HFF-Myc (cell line): ENCODE measurements at regions not wholly inside any gene's neighbourhood (a gene's known extent, or its start where the extent isn't known, plus 50 kb on each side); places are given as distances from the start of the nearest gene placed in this dataset.

Experiments
- DNase-seq: peaks from one replicate; pipeline ENCODE4 v3.0.0-alpha.2; 2011; ENCODE audit warnings: low read depth; ENCODE audit errors: extremely low read depth
- H3K4me3 ChIP-seq: replicated peaks from 2 replicates; pipeline ENCODE4 v1.5.1; 2011; ENCODE audit warnings: low read depth, mild to moderate bottlenecking, control low read depth, low read length
- CTCF ChIP-seq: IDR thresholded peaks from 2 replicates; pipeline ENCODE4 v1.5.1; 2012; ENCODE audit warnings: mild to moderate bottlenecking, low read depth, low read length, control low read depth; ENCODE audit errors: missing control alignments

DNA sequence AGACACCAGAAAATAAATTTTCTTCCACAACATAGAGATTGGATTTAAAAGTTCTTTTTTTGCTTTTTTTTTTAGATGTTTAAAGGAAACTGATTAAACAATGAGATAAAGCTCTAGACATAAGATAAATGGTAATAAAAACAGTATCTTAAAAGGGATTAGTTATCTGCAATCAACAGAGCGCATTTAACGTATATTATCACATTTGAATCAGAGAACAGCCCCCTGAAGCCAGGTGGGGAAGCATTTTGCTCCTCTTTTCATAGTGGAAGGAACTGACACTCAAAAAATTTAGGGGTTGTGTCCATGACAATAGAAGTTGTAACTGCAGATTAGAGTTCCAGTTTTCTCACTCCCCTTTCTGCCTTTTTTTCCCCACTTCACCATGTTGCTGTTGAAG is 367.6 kb downstream of the SPATA31D1 start:
- H3K4me3 ChIP-seq, result no peak overlapping the region
- TF ChIP-seq CTCF, result no peak
- DNase-seq, result no peak

GRCh38 chr9:82356871-82357270 is 368.3 kb downstream of the SPATA31D1 start:
- no peak overlapping the region for H3K4me3 ChIP-seq
- no peak for TF ChIP-seq CTCF
- no peak for DNase-seq

DNA sequence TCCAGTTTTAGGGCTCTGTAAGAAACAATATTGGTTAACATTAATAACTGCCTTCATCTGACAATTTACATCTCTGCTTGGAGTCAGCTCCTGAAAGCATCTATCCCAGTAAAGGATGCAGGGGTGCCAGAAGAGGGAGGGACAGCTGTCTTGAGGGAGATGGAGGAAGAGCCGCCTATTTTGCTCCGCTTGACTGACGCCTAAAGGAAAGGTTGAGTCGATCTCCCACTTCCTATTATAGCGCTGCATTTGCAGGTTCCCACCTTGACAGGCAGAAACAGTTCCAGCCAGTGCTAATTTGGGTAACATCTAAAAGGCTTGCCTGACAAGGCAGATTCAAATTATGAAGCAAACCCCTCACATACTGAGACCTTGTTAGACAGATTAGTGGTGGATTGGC is 374.6 kb downstream of the SPATA31D1 start:
- TF ChIP-seq CTCF, result no peak
- H3K4me3 ChIP-seq, result no peak overlapping the region
- no peak for DNase-seq

DNA sequence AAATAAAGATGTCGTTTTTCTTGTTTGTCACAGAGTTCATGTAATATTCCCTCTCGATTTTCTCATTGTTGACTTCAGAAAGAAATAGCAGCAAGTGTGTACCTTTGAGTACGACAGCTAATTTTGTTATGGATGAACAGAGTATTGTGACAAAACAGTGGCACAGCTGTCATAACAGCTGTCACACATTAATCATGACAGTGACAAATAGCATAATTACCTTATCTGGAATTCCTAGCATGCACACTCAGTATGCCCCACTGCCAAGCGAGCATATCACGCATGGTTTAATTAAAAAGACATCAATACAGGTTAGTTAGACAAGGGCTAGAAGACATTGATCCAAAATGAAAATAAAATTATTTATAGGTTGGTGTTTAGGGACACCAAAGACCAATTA is 375.1 kb downstream of the SPATA31D1 start:
- no peak overlapping the region for H3K4me3 ChIP-seq
- no peak for TF ChIP-seq CTCF
- DNase-seq, result no peak

DNA sequence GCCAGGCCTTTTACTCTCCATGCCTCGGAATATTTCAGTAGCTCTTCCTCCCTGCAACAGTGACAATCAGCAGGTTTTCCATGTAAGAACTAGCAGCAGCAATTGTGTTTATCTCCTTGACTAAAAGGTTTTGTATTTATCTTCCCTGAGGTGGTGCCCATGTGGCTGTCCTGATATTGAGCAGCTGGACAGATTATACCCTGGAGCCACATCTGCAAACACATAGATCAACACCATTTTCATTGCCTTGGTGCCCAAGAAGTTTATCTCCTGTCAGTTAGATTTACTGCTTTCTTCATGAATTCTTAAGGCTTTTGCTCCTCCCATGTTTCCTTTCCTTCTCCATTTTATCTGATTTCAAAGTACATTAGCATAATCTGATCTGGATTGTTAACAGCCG is 378.4 kb downstream of the SPATA31D1 start:
- H3K4me3 ChIP-seq, result no peak overlapping the region
- no peak for TF ChIP-seq CTCF
- no peak for DNase-seq

DNA sequence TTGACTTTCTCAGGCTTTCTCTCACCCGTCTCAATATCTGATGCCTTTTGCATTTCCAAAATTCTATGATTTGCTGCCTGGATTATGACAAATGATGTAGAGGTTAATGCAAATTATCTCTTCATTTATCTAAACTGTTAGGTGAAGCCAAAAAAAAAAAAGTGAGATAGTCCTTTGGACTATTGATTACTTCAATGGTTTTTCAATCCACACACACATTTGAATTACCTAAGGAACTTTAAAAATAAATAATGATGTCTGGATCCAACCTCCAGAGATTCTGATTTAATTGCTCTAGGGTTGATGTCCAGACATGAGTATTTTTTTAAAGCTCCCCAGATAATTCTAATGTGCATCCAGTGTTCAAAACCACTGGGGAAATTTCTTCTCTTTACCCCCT is 379.4 kb downstream of the SPATA31D1 start:
- no peak for TF ChIP-seq CTCF
- no peak for DNase-seq
- H3K4me3 ChIP-seq, result no peak overlapping the region

DNA sequence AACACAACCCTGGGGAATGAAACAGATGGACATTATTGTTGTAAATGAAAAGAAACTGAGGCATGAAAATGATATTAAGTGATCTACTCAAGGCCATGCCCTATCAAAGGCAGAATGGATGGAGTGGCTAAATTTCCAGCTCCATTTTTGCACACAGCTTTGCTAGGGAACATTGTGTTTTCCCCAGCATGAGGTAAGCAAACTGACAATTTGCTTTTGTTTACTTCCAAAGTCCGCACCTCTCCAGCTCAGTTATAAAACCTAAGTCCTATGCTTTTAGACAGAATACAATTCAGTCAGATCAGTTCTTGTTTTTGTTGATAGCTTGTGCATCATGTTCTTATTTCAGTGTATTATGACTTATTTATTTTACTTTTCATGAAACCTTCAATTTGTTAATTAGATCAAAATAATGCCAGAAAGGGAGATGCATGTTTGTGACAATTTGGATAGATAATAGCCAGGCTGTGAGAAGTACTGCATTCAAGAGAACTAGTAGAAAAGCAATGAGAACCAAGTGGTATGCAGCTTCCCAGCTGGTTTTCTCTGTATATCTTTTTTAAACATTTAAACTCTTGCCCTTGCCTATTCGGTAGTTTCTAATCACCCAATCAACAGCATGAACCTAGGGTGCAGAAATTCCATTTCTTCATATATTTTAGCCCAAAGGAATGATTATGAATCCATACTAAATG is 380.8 kb downstream of the SPATA31D1 start:
- DNase-seq, result no peak
- H3K4me3 ChIP-seq, result no peak overlapping the region
- no peak for TF ChIP-seq CTCF
